ENCODE measurements at regions not wholly inside any gene's neighbourhood (a gene's known extent, or its start where the extent isn't known, plus 50 kb on each side); places are given as distances from the start of the nearest gene placed in this dataset.

- Mint-ChIP-seq H3K4me1 (no peaks in the 10 kb centered on the region), H3K9me3 (peaks cover 11% of the 10 kb centered on the region), H3K36me3 (ENCODE audit: low read depth) (no peaks in the 10 kb centered on the region), H3K4me3 (no peak overlapping the region), H3K27me3 (ENCODE audit: low read depth) (peaks cover 5% of the 10 kb centered on the region), H3K27ac (ENCODE audit: unreplicated experiment) (no peak overlapping the region)
- TF ChIP-seq, protein P1, sequence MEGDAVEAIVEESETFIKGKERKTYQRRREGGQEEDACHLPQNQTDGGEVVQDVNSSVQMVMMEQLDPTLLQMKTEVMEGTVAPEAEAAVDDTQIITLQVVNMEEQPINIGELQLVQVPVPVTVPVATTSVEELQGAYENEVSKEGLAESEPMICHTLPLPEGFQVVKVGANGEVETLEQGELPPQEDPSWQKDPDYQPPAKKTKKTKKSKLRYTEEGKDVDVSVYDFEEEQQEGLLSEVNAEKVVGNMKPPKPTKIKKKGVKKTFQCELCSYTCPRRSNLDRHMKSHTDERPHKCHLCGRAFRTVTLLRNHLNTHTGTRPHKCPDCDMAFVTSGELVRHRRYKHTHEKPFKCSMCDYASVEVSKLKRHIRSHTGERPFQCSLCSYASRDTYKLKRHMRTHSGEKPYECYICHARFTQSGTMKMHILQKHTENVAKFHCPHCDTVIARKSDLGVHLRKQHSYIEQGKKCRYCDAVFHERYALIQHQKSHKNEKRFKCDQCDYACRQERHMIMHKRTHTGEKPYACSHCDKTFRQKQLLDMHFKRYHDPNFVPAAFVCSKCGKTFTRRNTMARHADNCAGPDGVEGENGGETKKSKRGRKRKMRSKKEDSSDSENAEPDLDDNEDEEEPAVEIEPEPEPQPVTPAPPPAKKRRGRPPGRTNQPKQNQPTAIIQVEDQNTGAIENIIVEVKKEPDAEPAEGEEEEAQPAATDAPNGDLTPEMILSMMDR (conservative IDR thresholded peaks at IDR 0.05): no peak
- DNase-seq (ENCODE audit: low read depth, low spot score): no peak
These were observed 535.5 kb downstream of the SQOR start for GRCh38 chr15:46170326-46170725.

GRCh38 chr15:46174122-46174521 is 539.3 kb downstream of the SQOR start:
- H3K27ac Mint-ChIP-seq (ENCODE audit: unreplicated experiment): peak overlapping the region; percentile 50
- H3K9me3 Mint-ChIP-seq: peaks cover 11% of the 10 kb centered on the region
- DNase-seq (ENCODE audit: low read depth, low spot score): no peak
- H3K27me3 Mint-ChIP-seq (ENCODE audit: low read depth): peaks cover 2% of the 10 kb centered on the region
- no peak overlapping the region for H3K4me3 Mint-ChIP-seq
- no peaks in the 10 kb centered on the region for H3K36me3 Mint-ChIP-seq (ENCODE audit: low read depth)
- TF ChIP-seq, protein P1 (conservative IDR thresholded peaks at IDR 0.05): no peak
- H3K4me1 Mint-ChIP-seq: no peaks in the 10 kb centered on the region

DNA sequence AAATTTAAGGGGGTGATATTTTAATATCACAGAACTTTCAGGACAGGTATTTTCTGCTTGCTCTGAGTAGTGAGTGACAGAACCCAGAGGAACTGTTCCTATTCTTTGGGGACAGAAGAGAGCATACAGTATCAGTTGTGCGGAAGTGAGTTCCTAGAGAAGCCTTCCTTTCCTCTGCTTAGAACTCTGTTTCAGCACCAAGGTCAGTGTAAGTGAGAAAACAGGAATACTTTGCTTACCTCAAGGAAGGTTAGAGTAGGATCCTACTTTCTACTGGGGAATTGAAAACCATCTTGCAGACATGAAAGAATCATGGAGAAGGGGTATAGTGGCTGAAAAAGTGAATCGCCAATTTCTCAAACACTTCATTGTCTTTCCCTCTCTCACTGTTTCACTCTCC is 542.4 kb downstream of the SQOR start:
- DNase-seq (ENCODE audit: low read depth, low spot score): no peak
- TF ChIP-seq, protein P1 (conservative IDR thresholded peaks at IDR 0.05): no peak
- peaks cover 1% of the 10 kb centered on the region for H3K36me3 Mint-ChIP-seq (ENCODE audit: low read depth)
- H3K4me1 Mint-ChIP-seq: no peaks in the 10 kb centered on the region
- H3K27me3 Mint-ChIP-seq (ENCODE audit: low read depth): peaks cover 2% of the 10 kb centered on the region
- no peak overlapping the region for H3K4me3 Mint-ChIP-seq
- no peak overlapping the region for H3K27ac Mint-ChIP-seq (ENCODE audit: unreplicated experiment)
- peaks cover 5% of the 10 kb centered on the region for H3K9me3 Mint-ChIP-seq

- peaks cover 2% of the 10 kb centered on the region for H3K27me3 Mint-ChIP-seq (ENCODE audit: low read depth)
- peaks cover 6% of the 10 kb centered on the region for H3K36me3 Mint-ChIP-seq (ENCODE audit: low read depth)
- TF ChIP-seq, protein P1 (conservative IDR thresholded peaks at IDR 0.05): no peak
- no peaks in the 10 kb centered on the region for H3K4me1 Mint-ChIP-seq
- H3K9me3 Mint-ChIP-seq: peaks cover 8% of the 10 kb centered on the region
- no peak overlapping the region for H3K27ac Mint-ChIP-seq (ENCODE audit: unreplicated experiment)
- no peak for DNase-seq (ENCODE audit: low read depth, low spot score)
- no peak overlapping the region for H3K4me3 Mint-ChIP-seq
These were observed 543.3 kb downstream of the SQOR start for GRCh38 chr15:46178138-46178537.

DNA sequence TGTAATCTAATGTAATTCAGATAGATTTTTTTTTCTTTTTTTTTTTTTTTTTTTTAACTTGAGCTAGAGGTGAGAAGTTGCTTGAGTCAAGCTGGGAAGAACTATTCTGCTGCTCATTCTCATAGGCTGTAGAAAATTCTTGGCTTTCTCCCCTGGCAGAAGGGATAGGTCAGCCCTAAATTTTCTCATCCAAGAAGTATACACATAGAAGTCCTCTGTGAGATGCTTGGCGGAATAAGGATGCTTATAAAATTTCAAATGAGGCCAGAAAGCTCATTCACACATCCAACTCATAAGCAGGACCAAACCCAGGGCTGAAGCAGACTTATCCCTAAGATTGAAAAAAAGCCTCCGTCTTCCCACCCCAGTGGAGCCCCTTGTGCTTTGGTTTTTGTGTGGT is 572.5 kb downstream of the SQOR start:
- peaks cover 5% of the 10 kb centered on the region for H3K9me3 Mint-ChIP-seq
- no peaks in the 10 kb centered on the region for H3K4me1 Mint-ChIP-seq
- H3K4me3 Mint-ChIP-seq: no peak overlapping the region
- H3K27me3 Mint-ChIP-seq (ENCODE audit: low read depth): no peaks in the 10 kb centered on the region
- H3K27ac Mint-ChIP-seq (ENCODE audit: unreplicated experiment): no peak overlapping the region
- TF ChIP-seq, protein P1 (conservative IDR thresholded peaks at IDR 0.05): no peak
- no peaks in the 10 kb centered on the region for H3K36me3 Mint-ChIP-seq (ENCODE audit: low read depth)
- no peak for DNase-seq (ENCODE audit: low read depth, low spot score)

GRCh38 chr15:46213551-46213950 is 578.7 kb downstream of the SQOR start:
- Mint-ChIP-seq H3K9me3 (peaks cover 8% of the 10 kb centered on the region), H3K27me3 (ENCODE audit: low read depth) (no peaks in the 10 kb centered on the region), H3K27ac (ENCODE audit: unreplicated experiment) (no peak overlapping the region), H3K36me3 (ENCODE audit: low read depth) (no peaks in the 10 kb centered on the region), H3K4me3 (no peak overlapping the region), H3K4me1 (no peaks in the 10 kb centered on the region)
- TF ChIP-seq, protein P1 (conservative IDR thresholded peaks at IDR 0.05): no peak
- no peak for DNase-seq (ENCODE audit: low read depth, low spot score)
